Endodermal cell (in vitro differentiated cells): ENCODE measurements at regions not wholly inside any gene's neighbourhood (a gene's known extent, or its start where the extent isn't known, plus 50 kb on each side); places are given as distances from the start of the nearest gene placed in this dataset.

Experiments
- DNase-seq: peaks from one replicate; pipeline ENCODE4 v3.0.0-alpha.2; 2017
- H3K27ac ChIP-seq: 2 replicates; pipeline ENCODE4 v1.5.1; 2013; ENCODE audit warnings: mild to moderate bottlenecking, low read depth, low read length, moderate library complexity
- H3K27me3 ChIP-seq: 2 replicates; pipeline ENCODE4 v1.6.1; 2013; ENCODE audit warnings: mild to moderate bottlenecking, low read length, moderate library complexity; ENCODE audit not compliant: insufficient read depth, control insufficient read depth, poor library complexity, severe bottlenecking
- H3K36me3 ChIP-seq: 2 replicates; pipeline ENCODE4 v1.7.0; 2013; ENCODE audit warnings: mild to moderate bottlenecking, low read length, moderate library complexity; ENCODE audit not compliant: control insufficient read depth, insufficient read depth
- H3K4me1 ChIP-seq: one replicate; pipeline ENCODE4 v1.7.0; 2013; ENCODE audit warnings: low read length; ENCODE audit not compliant: control insufficient read depth, insufficient read depth
- H3K4me3 ChIP-seq: 2 replicates; pipeline ENCODE4 v1.5.1; 2013; ENCODE audit warnings: mild to moderate bottlenecking, low read length, moderate library complexity
- H3K9ac ChIP-seq: 2 replicates; pipeline ENCODE4 v1.6.1; 2013; ENCODE audit warnings: mild to moderate bottlenecking, low read length, moderate library complexity; ENCODE audit not compliant: poor library complexity, severe bottlenecking; ENCODE audit errors: extremely low read depth
- H3K9me3 ChIP-seq: 2 replicates; pipeline ENCODE4 v1.6.1; 2013; ENCODE audit warnings: mild to moderate bottlenecking, low read length, moderate library complexity; ENCODE audit not compliant: control insufficient read depth
- H3K27ac Mint-ChIP-seq: 2 replicates; pipeline ENCODE4 v1.8.0; 2020; ENCODE audit warnings: mixed read lengths
- H3K27me3 Mint-ChIP-seq: 2 replicates; pipeline ENCODE4 v1.8.0; 2021; ENCODE audit warnings: mild to moderate bottlenecking, mixed read lengths; ENCODE audit not compliant: insufficient read depth
- H3K36me3 Mint-ChIP-seq: 2 replicates; pipeline ENCODE4 v1.8.0; 2020; ENCODE audit warnings: low read depth, mixed read lengths
- H3K4me1 Mint-ChIP-seq: 2 replicates; pipeline ENCODE4 v1.8.0; 2020; ENCODE audit warnings: mixed read lengths
- H3K4me3 Mint-ChIP-seq: 2 replicates; pipeline ENCODE4 v1.8.0; 2020; ENCODE audit warnings: mild to moderate bottlenecking, moderate library complexity, mixed read lengths
- H3K9me3 Mint-ChIP-seq: 2 replicates; pipeline ENCODE4 v1.8.0; 2020; ENCODE audit warnings: mild to moderate bottlenecking, mixed read lengths
- CTCF ChIP-seq: fragments of 200-600 bp; sonication (generic); conservative IDR thresholded peaks from 2 replicates; pipeline ENCODE4 v1.5.0; 2021; ENCODE audit warnings: antibody characterized with exemption, mild to moderate bottlenecking
- WGBS, 2 experiments: methylation state at CpG; one replicate each; pipeline versions ENCODE4 v1.1.5 to v1.1.7; 2013; ENCODE audit warnings: missing lambda C conversion rate in 2 of 2, mixed read lengths in 1 of 2; ENCODE audit not compliant: insufficient coverage in 1 of 2, insufficient read length in 1 of 2; 5-methylcytosine and 5-hydroxymethylcytosine counted together

DNA sequence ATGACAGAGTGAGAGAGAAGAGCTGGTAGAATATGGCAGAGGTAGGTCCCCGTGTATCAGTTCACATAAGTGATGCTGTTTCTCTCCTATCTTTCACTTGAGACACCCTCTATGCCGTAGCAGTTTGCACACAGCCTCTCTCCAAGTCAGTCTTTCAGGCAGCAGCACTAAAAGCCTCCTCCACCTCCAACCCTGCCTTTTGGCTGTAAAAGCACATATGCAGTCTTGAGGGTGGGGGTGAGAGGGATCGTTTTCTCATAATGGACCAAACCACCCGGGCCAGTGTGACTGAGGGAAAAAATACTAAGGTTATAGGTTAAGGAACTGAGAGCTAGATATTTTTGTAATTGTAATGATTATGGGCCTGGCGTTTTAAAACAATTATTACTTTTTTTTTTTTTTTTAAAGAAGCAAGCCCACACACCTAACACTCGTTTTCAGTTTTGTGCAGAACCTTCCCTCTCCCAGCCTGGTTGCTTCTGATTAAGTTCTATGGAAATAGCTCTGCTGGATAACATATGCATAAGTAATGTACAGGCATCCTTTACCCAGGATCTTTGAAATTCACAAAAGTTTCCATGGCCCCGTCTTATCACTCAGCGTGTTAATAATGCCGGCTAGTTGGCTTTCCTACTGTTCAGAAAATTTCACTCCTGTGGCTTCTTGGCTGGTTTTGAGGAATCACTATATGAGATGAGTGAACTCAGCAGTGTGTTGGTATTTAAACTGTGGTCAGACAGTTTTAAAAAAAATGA is 112.2 kb upstream of the MEIS1 start:
- Histone ChIP-seq H3K27ac (peak overlapping the region; percentile 56), H3K4me1 (no peaks in the 10 kb centered on the region), H3K4me3 (no peak overlapping the region), H3K9ac (no peak overlapping the region), H3K27me3 (no peaks in the 10 kb centered on the region), H3K36me3 (no peaks in the 10 kb centered on the region), H3K9me3 (peaks cover 6% of the 10 kb centered on the region)
- no peaks in the 10 kb centered on the region for H3K9me3 Mint-ChIP-seq
- peaks cover 7% of the 10 kb centered on the region for H3K4me1 Mint-ChIP-seq
- 67 to 80% methylated on average over 1 to 9 of the region's 9 CpGs for WGBS, 2 experiments
- H3K4me3 Mint-ChIP-seq, result no peak overlapping the region
- no peak for DNase-seq
- TF ChIP-seq CTCF, result no peak
- no peak overlapping the region for H3K27ac Mint-ChIP-seq
- no peaks in the 10 kb centered on the region for H3K36me3 Mint-ChIP-seq
- H3K27me3 Mint-ChIP-seq, result peaks cover 5% of the 10 kb centered on the region

DNA sequence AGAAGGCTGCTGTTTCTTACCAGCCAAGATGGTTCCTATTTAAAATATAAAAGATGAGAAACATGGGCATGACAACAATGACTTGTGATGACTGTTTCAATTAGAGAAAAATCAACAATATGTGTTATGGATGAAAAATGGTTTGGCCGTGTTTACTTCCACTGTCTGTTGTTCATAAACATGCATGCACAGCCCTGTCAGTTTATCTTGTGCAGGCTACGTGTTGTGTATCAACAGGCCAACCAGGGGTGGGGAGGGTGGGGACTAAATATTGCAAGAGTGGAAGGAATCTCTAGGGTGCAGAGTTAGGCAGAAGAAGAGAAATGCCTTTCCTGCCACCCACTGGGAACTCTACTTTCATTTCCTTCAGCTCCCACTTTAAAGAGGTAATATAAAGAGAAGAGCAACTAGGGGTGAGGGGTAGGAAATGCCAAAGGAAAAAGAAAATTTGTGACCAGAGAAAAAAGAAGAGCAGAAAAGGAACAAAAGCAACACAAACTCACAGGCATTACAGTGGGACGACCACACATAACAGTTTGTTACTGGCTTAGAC is 116.8 kb upstream of the MEIS1 start:
- Mint-ChIP-seq H3K9me3 (peaks cover 11% of the 10 kb centered on the region), H3K36me3 (no peaks in the 10 kb centered on the region), H3K4me1 (peaks cover 8% of the 10 kb centered on the region), H3K27me3 (peaks cover 3% of the 10 kb centered on the region), H3K4me3 (no peak overlapping the region), H3K27ac (no peak overlapping the region)
- no peak for DNase-seq
- no peaks in the 10 kb centered on the region for H3K4me1 ChIP-seq
- TF ChIP-seq CTCF, result no peak
- no peaks in the 10 kb centered on the region for H3K27me3 ChIP-seq
- no peak overlapping the region for H3K9ac ChIP-seq
- WGBS, 2 experiments, result 76 to 80% methylated on average over 1 to 3 of the region's 3 CpGs
- H3K9me3 ChIP-seq, result peaks cover 1% of the 10 kb centered on the region
- no peak overlapping the region for H3K27ac ChIP-seq
- no peak overlapping the region for H3K4me3 ChIP-seq
- no peaks in the 10 kb centered on the region for H3K36me3 ChIP-seq

DNA sequence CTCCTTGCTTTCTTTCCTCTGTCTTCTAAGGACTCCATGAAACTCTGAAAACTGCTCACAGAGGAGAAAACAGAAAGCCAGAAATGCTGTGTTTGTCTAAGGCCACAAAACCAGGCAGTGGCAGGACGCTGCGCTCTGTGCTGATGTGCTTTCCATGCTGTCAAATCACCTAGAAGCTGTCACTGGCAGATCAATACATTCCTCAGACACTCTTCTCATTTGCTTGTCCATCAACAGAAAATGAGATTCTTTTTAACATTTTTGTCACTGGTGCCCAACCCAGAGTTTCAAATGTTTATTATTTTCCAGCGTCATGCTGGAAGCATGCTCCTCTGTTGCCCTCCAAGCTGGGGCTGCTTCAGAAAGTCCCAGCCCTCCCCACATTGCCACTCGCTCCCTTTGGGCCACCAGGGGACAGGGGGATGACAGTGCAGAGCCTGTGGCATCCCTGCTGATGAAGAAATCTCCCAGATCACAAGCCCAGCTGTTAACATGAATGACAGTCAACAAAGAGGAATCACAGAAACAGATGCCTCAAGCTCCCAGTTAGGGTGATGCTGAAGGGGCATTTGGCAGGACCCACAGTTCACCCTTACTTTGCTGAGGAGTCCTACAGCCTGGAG is 117.5 kb upstream of the MEIS1 start:
- Mint-ChIP-seq H3K9me3 (peaks cover 18% of the 10 kb centered on the region), H3K4me1 (peaks cover 8% of the 10 kb centered on the region), H3K4me3 (no peak overlapping the region)

More for the DNA sequence above, 117.5 kb upstream of the MEIS1 start:
- Histone ChIP-seq H3K27me3 (no peaks in the 10 kb centered on the region), H3K4me1 (no peaks in the 10 kb centered on the region), H3K27ac (no peak overlapping the region), H3K36me3 (no peaks in the 10 kb centered on the region), H3K9me3 (peaks cover 8% of the 10 kb centered on the region), H3K4me3 (no peak overlapping the region), H3K9ac (no peak overlapping the region)
- H3K27me3 Mint-ChIP-seq, result peaks cover 3% of the 10 kb centered on the region
- DNase-seq, result peak; percentile 59
- H3K36me3 Mint-ChIP-seq, result no peaks in the 10 kb centered on the region
- peak; percentile 33 for TF ChIP-seq CTCF
- WGBS, 2 experiments, result 75 to 80% methylated on average over 3 to 4 of the region's 4 CpGs
- no peak overlapping the region for H3K27ac Mint-ChIP-seq
